Activated gamma-delta T cell (primary cell): ENCODE measurements at regions not wholly inside any gene's neighbourhood (a gene's known extent, or its start where the extent isn't known, plus 50 kb on each side); places are given as distances from the start of the nearest gene placed in this dataset.

Experiments
- DNase-seq: peaks from one replicate; lab custom pipeline; 2025; lab: John Stamatoyannopoulos, UW

GRCh38 chr2:195606179-195606578 lies 50.8 kb upstream of the SLC39A10 start:
- DNase-seq, result no peak

GRCh38 chr2:195604706-195605105 lies 52.3 kb upstream of the SLC39A10 start:
- DNase-seq, result no peak

- no peak for DNase-seq
Observed at GRCh38 chr2:195603998-195604397, 53.0 kb upstream of the SLC39A10 start.

- no peak for DNase-seq
Observed at GRCh38 chr2:195603408-195603807, 53.6 kb upstream of the SLC39A10 start.

GRCh38 chr2:195602687-195603086 lies 54.3 kb upstream of the SLC39A10 start:
- DNase-seq, result no peak

- DNase-seq, result no peak
Observed at GRCh38 chr2:195601361-195601760, 55.7 kb upstream of the SLC39A10 start.

GRCh38 chr2:195600778-195601177 lies 56.2 kb upstream of the SLC39A10 start:
- no peak for DNase-seq

GRCh38 chr2:195596840-195597239 lies 60.2 kb upstream of the SLC39A10 start:
- no peak for DNase-seq

- DNase-seq, result no peak
Observed at GRCh38 chr2:195595825-195596224, 61.2 kb upstream of the SLC39A10 start.

GRCh38 chr2:195594919-195595694 lies 61.9 kb upstream of the SLC39A10 start:
- DNase-seq, result no peak

- no peak for DNase-seq
Observed at GRCh38 chr2:195594248-195594647, 62.8 kb upstream of the SLC39A10 start.

- DNase-seq, result no peak
Observed at GRCh38 chr2:195592105-195592504, 64.9 kb upstream of the SLC39A10 start.

- no peak for DNase-seq
Observed at GRCh38 chr2:195590861-195591205, 66.2 kb upstream of the SLC39A10 start.

GRCh38 chr2:195590199-195590860 lies 66.7 kb upstream of the SLC39A10 start:
- no peak for DNase-seq

- DNase-seq, result no peak
Observed at GRCh38 chr2:195587966-195588365, 69.1 kb upstream of the SLC39A10 start.

- DNase-seq, result no peak
Observed at GRCh38 chr2:195586062-195586714, 70.8 kb upstream of the SLC39A10 start.

GRCh38 chr2:195582188-195582587 lies 74.8 kb upstream of the SLC39A10 start:
- DNase-seq, result no peak

- DNase-seq, result no peak
Observed at GRCh38 chr2:195579776-195580555, 77.1 kb upstream of the SLC39A10 start.

GRCh38 chr2:195575879-195576401 lies 81.1 kb upstream of the SLC39A10 start:
- no peak for DNase-seq

GRCh38 chr2:195575016-195575415 lies 82.0 kb upstream of the SLC39A10 start:
- DNase-seq, result no peak

GRCh38 chr2:195574312-195574711 lies 82.7 kb upstream of the SLC39A10 start:
- DNase-seq, result no peak
